ENCODE measurements at regions not wholly inside any gene's neighbourhood (a gene's known extent, or its start where the extent isn't known, plus 50 kb on each side); places are given as distances from the start of the nearest gene placed in this dataset.

DNA sequence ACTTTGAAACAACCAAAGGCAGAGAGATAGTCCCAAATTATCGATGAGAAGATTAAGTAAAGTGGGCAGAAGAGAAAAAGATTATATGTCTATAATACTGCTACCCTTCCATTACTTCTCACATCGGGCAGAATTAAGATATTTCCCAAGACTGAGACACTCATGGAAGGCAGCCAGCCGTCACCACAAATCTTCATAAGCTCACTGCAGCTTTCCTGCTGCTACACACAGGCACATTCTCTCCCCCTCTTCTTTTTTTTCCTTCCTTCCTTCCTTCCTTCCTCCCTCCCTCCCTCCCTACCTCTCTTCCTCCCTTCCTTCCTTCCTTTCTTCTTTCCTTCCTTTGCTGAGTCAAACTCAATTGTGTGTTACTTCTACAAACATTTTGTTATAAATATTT, 58.7 kb upstream of the SPATA31C2 start:
- TF ChIP-seq, protein P1, sequence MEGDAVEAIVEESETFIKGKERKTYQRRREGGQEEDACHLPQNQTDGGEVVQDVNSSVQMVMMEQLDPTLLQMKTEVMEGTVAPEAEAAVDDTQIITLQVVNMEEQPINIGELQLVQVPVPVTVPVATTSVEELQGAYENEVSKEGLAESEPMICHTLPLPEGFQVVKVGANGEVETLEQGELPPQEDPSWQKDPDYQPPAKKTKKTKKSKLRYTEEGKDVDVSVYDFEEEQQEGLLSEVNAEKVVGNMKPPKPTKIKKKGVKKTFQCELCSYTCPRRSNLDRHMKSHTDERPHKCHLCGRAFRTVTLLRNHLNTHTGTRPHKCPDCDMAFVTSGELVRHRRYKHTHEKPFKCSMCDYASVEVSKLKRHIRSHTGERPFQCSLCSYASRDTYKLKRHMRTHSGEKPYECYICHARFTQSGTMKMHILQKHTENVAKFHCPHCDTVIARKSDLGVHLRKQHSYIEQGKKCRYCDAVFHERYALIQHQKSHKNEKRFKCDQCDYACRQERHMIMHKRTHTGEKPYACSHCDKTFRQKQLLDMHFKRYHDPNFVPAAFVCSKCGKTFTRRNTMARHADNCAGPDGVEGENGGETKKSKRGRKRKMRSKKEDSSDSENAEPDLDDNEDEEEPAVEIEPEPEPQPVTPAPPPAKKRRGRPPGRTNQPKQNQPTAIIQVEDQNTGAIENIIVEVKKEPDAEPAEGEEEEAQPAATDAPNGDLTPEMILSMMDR (IDR thresholded peaks at IDR 0.05; ENCODE audit: low read depth, low read length, poor library complexity, severe bottlenecking): no peak
- TF ChIP-seq EZH2phosphoT487 (IDR thresholded peaks at IDR 0.05; ENCODE audit: borderline replicate concordance, low read length): no peak

Measured in DOHH2 (cell line).